H1 (cell line): ENCODE measurements at regions not wholly inside any gene's neighbourhood (a gene's known extent, or its start where the extent isn't known, plus 50 kb on each side); places are given as distances from the start of the nearest gene placed in this dataset.
"Not testable (repeated sequence)": the region's sequence is repeated elsewhere in the genome, so short reads cannot be mapped to it uniquely, and the experiment has no call there.

ENCODE experiments used
- CBX5 ChIP-seq: fragments of 300-800, 300-1000 bp; sonication (generic); IDR thresholded peaks from 2 replicates; pipeline ENCODE4 v1.7.1; 2016; ENCODE audit warnings: antibody characterized with exemption, low read length, low read depth
- POLR2A ChIP-seq, 2 experiments: IDR thresholded peaks; 1 replicate in 1 of 2; 2 replicates in 1 of 2; pipeline ENCODE4 v1.6.1; 2011; ENCODE audit warnings: low read depth in 2 of 2, low read length in 2 of 2, mild to moderate bottlenecking in 2 of 2; ENCODE audit errors: control extremely low read depth in 1 of 2
- SP1 ChIP-seq: IDR thresholded peaks from 2 replicates; pipeline ENCODE4 v1.6.1; 2011; ENCODE audit warnings: low read depth, low read length
- ZNF274 ChIP-seq: IDR thresholded peaks from 2 replicates; pipeline ENCODE4 v1.7.0; 2012; ENCODE audit warnings: low read length, borderline replicate concordance; ENCODE audit errors: extremely low read depth
- TF ChIP-seq, protein P1 (sequence below), 3 experiments: IDR thresholded peaks; 1 replicate in 2 of 3; 2 replicates in 1 of 3; pipeline versions ENCODE4 v1.5.1 to v1.6.1; 2011; ENCODE audit warnings: low read length in 3 of 3, mild to moderate bottlenecking in 3 of 3, inconsistent platforms in 2 of 3, low read depth in 1 of 3, moderate library complexity in 1 of 3; ENCODE audit not compliant: insufficient read depth in 1 of 3; ENCODE audit errors: control extremely low read depth in 1 of 3
- TF ChIP-seq, protein P2 (sequence below): IDR thresholded peaks from 2 replicates; pipeline ENCODE4 v1.6.1; 2012; ENCODE audit warnings: inconsistent platforms

DNA sequence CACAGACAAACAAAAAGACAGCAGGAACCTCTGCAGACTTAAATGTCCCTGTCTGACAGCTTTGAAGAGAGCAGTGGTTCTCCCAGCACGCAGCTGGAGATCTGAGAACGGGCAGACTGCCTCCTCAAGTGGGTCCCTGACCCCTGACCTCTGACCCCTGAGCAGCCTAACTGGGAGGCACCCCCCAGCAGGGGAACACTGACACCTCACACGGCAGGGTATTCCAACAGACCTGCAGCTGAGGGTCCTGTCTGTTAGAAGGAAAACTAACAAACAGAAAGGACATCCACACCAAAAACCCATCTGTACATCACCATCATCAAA lies 182.3 kb upstream of the NECTIN3 start:
- TF ChIP-seq, protein P1, sequence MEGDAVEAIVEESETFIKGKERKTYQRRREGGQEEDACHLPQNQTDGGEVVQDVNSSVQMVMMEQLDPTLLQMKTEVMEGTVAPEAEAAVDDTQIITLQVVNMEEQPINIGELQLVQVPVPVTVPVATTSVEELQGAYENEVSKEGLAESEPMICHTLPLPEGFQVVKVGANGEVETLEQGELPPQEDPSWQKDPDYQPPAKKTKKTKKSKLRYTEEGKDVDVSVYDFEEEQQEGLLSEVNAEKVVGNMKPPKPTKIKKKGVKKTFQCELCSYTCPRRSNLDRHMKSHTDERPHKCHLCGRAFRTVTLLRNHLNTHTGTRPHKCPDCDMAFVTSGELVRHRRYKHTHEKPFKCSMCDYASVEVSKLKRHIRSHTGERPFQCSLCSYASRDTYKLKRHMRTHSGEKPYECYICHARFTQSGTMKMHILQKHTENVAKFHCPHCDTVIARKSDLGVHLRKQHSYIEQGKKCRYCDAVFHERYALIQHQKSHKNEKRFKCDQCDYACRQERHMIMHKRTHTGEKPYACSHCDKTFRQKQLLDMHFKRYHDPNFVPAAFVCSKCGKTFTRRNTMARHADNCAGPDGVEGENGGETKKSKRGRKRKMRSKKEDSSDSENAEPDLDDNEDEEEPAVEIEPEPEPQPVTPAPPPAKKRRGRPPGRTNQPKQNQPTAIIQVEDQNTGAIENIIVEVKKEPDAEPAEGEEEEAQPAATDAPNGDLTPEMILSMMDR (IDR thresholded peaks at IDR 0.05; ENCODE audit: control extremely low read depth in 1 of 3, insufficient read depth in 1 of 3, low read depth in 1 of 3, low read length in 3 of 3), result not testable (repeated sequence)
- not testable (repeated sequence) for TF ChIP-seq CBX5; ZNF274; POLR2A (IDR thresholded peaks at IDR 0.05; ENCODE audit: control extremely low read depth in 1 of 2, low read depth in 2 of 2, low read length in 2 of 2); SP1
- TF ChIP-seq, protein P2, sequence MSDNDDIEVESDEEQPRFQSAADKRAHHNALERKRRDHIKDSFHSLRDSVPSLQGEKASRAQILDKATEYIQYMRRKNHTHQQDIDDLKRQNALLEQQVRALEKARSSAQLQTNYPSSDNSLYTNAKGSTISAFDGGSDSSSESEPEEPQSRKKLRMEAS, result not testable (repeated sequence)
